HCT116 (cell line): ENCODE measurements at regions not wholly inside any gene's neighbourhood (a gene's known extent, or its start where the extent isn't known, plus 50 kb on each side); places are given as distances from the start of the nearest gene placed in this dataset.

Experiments used
- ATAC-seq: fragments of 200-7000 bp; cut with Tn5 transposase; 2 replicates; pipeline ENCODE4 v1.9.1; 2020; ENCODE audit warnings: mild to moderate bottlenecking, moderate library complexity
- BruUV-seq: library from RNA; stranded (reverse); fragments of 400-500 nt; replicated peaks from 2 replicates; lab custom pipeline; 2021; lab: Mats Ljungman, UMichigan
- CTCF ChIA-PET: fragments of 300-600 bp; sonication (Branson Sonifier 250); formaldehyde crosslinking; loops from one replicate; lab custom pipeline; 2021; ENCODE audit warnings: antibody characterized with exemption; lab: Charles Lee
- POLR2A ChIA-PET: fragments of 300-600, 350-600 bp; sonication (Branson Sonifier 250); formaldehyde crosslinking; loops from one replicate; lab custom pipeline; 2021; ENCODE audit warnings: antibody characterized with exemption; lab: Charles Lee
- RAD21 ChIA-PET, 2 experiments: fragments of 300-600 bp; sonication (Branson Sonifier 250); formaldehyde crosslinking; loops; one replicate each; lab custom pipeline; 2023; ENCODE audit warnings: low total read pairs in 2 of 2; ENCODE audit not compliant: uncharacterized antibody in 2 of 2, unreplicated experiment in 2 of 2, low non-redundant PET in 1 of 2; lab: Charles Lee
- DNase-seq: peaks from one replicate; pipeline ENCODE4 v3.0.0-alpha.2; 2010; ENCODE audit warnings: low read depth, low spot score
- H2AFZ ChIP-seq: fragments of 200-600 bp; shearing (Covaris generic), sonication (generic); 2 replicates; pipeline ENCODE4 v1.6.1; 2017; ENCODE audit warnings: low read depth, mixed run types, mixed read lengths, antibody characterized with exemption, low read length; ENCODE audit not compliant: poor library complexity, severe bottlenecking
- H3K27ac ChIP-seq: 2 replicates; pipeline ENCODE4 v1.5.1; 2012; ENCODE audit warnings: low read depth, low read length
- H3K27me3 ChIP-seq: fragments of 200-600 bp; sonication (generic); 2 replicates; pipeline ENCODE4 v1.6.1; 2016; ENCODE audit warnings: mixed run types, low read length, mixed read lengths; ENCODE audit not compliant: insufficient read depth
- H3K36me3 ChIP-seq, 2 experiments: fragments of 200-500 bp in 1 of 2; fragments of 200-600 bp in 1 of 2; sonication (Bioruptor generic) in 1 of 2; sonication (generic) in 1 of 2; 2 replicates each; pipeline versions ENCODE4 v1.5.1 to v1.6.1; 2014 to 2016; ENCODE audit warnings: low read length in 2 of 2, inconsistent platforms in 1 of 2, mixed read lengths in 1 of 2, mixed run types in 1 of 2; ENCODE audit not compliant: insufficient read depth in 2 of 2, control insufficient read depth in 1 of 2
- H3K4me1 ChIP-seq, 2 experiments: fragments of 200-600 bp in 1 of 2; sonication (generic) in 1 of 2; 2 replicates each; pipeline versions ENCODE4 v1.5.1 to v1.6.1; 2012 to 2017; ENCODE audit warnings: low read length in 2 of 2, inconsistent platforms in 1 of 2, mild to moderate bottlenecking in 1 of 2, mixed read lengths in 1 of 2, mixed run types in 1 of 2, moderate library complexity in 1 of 2; ENCODE audit not compliant: insufficient read depth in 2 of 2, control insufficient read depth in 1 of 2
- H3K4me2 ChIP-seq: fragments of 200-600 bp; sonication (generic); 2 replicates; pipeline ENCODE4 v1.6.1; 2017; ENCODE audit warnings: mixed run types, low read length, mixed read lengths
- H3K4me3 ChIP-seq, 2 experiments: fragments of 200-600 bp in 1 of 2; sonication (generic) in 1 of 2; replicated peaks in 1 of 2; 2 replicates each; pipeline ENCODE4 v1.5.1; 2011 to 2016; ENCODE audit warnings: low read length in 2 of 2, control low read depth in 1 of 2, low read depth in 1 of 2, mild to moderate bottlenecking in 1 of 2, mixed read lengths in 1 of 2, mixed run types in 1 of 2
- H3K79me2 ChIP-seq: fragments of 200-600 bp; sonication (generic); 2 replicates; pipeline ENCODE4 v1.6.1; 2017; ENCODE audit warnings: mild to moderate bottlenecking, mixed run types, low read length, moderate library complexity, mixed read lengths; ENCODE audit not compliant: insufficient read depth
- H3K9ac ChIP-seq: fragments of 200-600 bp; sonication (generic); 2 replicates; pipeline ENCODE4 v1.6.1; 2016; ENCODE audit warnings: low read length, mixed read lengths
- H3K9me2 ChIP-seq: fragments of 200-600 bp; sonication (generic), shearing (Covaris generic); 2 replicates; pipeline ENCODE4 v1.6.1; 2017; ENCODE audit warnings: mixed run types, mild to moderate bottlenecking, moderate library complexity; ENCODE audit not compliant: insufficient read depth
- H3K9me3 ChIP-seq, 2 experiments: fragments of 200-500 bp in 1 of 2; fragments of 200-600 bp in 1 of 2; sonication (Bioruptor generic) in 1 of 2; sonication (generic) in 1 of 2; 2 replicates each; pipeline ENCODE4 v1.6.1; 2014 to 2017; ENCODE audit warnings: low read length in 2 of 2, mixed read lengths in 2 of 2, inconsistent platforms in 1 of 2, low read depth in 1 of 2, mild to moderate bottlenecking in 1 of 2, mixed run types in 1 of 2, moderate library complexity in 1 of 2; ENCODE audit not compliant: control insufficient read depth in 1 of 2, insufficient read depth in 1 of 2
- H4K20me1 ChIP-seq: fragments of 200-600 bp; sonication (generic), shearing (Covaris generic); 2 replicates; pipeline ENCODE4 v1.6.1; 2017; ENCODE audit warnings: mixed run types, mild to moderate bottlenecking, moderate library complexity; ENCODE audit not compliant: insufficient read depth
- CBX3 ChIP-seq: IDR thresholded peaks from 2 replicates; pipeline ENCODE4 v1.6.1; 2012; ENCODE audit warnings: low read depth
- CEBPB ChIP-seq: IDR thresholded peaks from 2 replicates; pipeline ENCODE4 v1.6.1; 2012; ENCODE audit warnings: low read depth
- FOSL1 ChIP-seq: IDR thresholded peaks from 2 replicates; pipeline ENCODE4 v1.6.1; 2012; ENCODE audit warnings: low read depth
- POLR2AphosphoS5 ChIP-seq: IDR thresholded peaks from 2 replicates; pipeline ENCODE4 v1.6.1; 2011; ENCODE audit warnings: mild to moderate bottlenecking, low read depth, low read length, moderate library complexity
- RAD21 ChIP-seq: IDR thresholded peaks from 2 replicates; pipeline ENCODE4 v1.6.1; 2012; ENCODE audit warnings: low read depth, mild to moderate bottlenecking
- SIN3A ChIP-seq: IDR thresholded peaks from 2 replicates; pipeline ENCODE4 v1.6.1; 2012; ENCODE audit warnings: low read depth
- TCF7L2 ChIP-seq: IDR thresholded peaks from 2 replicates; pipeline ENCODE4 v1.7.0; 2011; ENCODE audit warnings: borderline replicate concordance, inconsistent platforms; ENCODE audit not compliant: insufficient read depth, insufficient read length; ENCODE audit errors: extremely low read depth
- YY1 ChIP-seq: IDR thresholded peaks from 2 replicates; pipeline ENCODE4 v1.6.1; 2011; ENCODE audit warnings: low read length, low read depth, moderate library complexity, mild to moderate bottlenecking; ENCODE audit not compliant: insufficient replicate concordance; ENCODE audit errors: extremely low read depth
- ZBTB33 ChIP-seq: IDR thresholded peaks from 2 replicates; pipeline ENCODE4 v1.6.1; 2011; ENCODE audit warnings: mild to moderate bottlenecking, low read length, moderate library complexity; ENCODE audit not compliant: insufficient replicate concordance; ENCODE audit errors: extremely low read depth
- ZFX ChIP-seq: fragments of 450-650 bp; IDR thresholded peaks from 2 replicates; pipeline ENCODE4 v1.6.1; 2017
- ZNF274 ChIP-seq: fragments of 200-500 bp; sonication (Bioruptor generic); IDR thresholded peaks from 2 replicates; pipeline ENCODE4 v1.6.1; 2014; ENCODE audit warnings: mild to moderate bottlenecking, low read depth, low read length, inconsistent platforms
- intact Hi-C: fragments of 100-400 bp; cut with micrococcal nuclease; formaldehyde crosslinking; loops from 2 replicates; pipeline ENCODE4 v1.10.0; 2022
- TF ChIP-seq, protein P1 (sequence below), 3 experiments: fragments of 200-600 bp in 1 of 3; sonication (generic) in 1 of 3; IDR thresholded peaks in 2 of 3; conservative IDR thresholded peaks in 1 of 3; 2 replicates each; pipeline ENCODE4 v1.5.1; 2012 to 2017; ENCODE audit warnings: low read depth in 2 of 3, low read length in 2 of 3, antibody characterized with exemption in 1 of 3, borderline replicate concordance in 1 of 3, control low read depth in 1 of 3, mild to moderate bottlenecking in 1 of 3, mixed read lengths in 1 of 3, mixed run types in 1 of 3, moderate library complexity in 1 of 3; ENCODE audit not compliant: insufficient read depth in 1 of 3

GRCh38 chr2:56130463-56131070, 53.2 kb upstream of the CCDC85A start:
- ChIA-PET CTCF (interaction anchor here (0.6 to 1.3 kb wide), 20 partner anchors 8 to 1388 kb away, joined by 3 to 23 read pairs (median 3); partner anchors contain the start of gene CCDC85A), POLR2A (no interaction called here), RAD21 (no interaction called here)
- H3K27ac ChIP-seq = no peak overlapping the region
- no peak overlapping the region for H3K4me3 ChIP-seq
- intact Hi-C loops = loop anchor here (5.0 kb wide), 2 partner anchors 123 to 1387 kb away; no protein-coding TSS in a partner anchor
- no peaks in the 10 kb centered on the region for H3K27me3 ChIP-seq
- BruUV-seq = no TSS peak
- no peaks in the 10 kb centered on the region for H3K79me2 ChIP-seq
- H3K9me3 ChIP-seq = no peaks in the 10 kb centered on the region
- no peak overlapping the region for H2AFZ ChIP-seq
- H3K4me2 ChIP-seq = no peak overlapping the region
- DNase-seq = peak; percentile 33
- H4K20me1 ChIP-seq = no peaks in the 10 kb centered on the region
- H3K36me3 ChIP-seq = no peaks in the 10 kb centered on the region
- no peak overlapping the region for H3K9ac ChIP-seq
- H3K4me1 ChIP-seq = no peaks in the 10 kb centered on the region
- TF ChIP-seq CEBPB = 0 out of 2 replicates have a peak, but pooled peaks have one; percentile 29
- no peak for TF ChIP-seq YY1
- TF ChIP-seq, protein P1, sequence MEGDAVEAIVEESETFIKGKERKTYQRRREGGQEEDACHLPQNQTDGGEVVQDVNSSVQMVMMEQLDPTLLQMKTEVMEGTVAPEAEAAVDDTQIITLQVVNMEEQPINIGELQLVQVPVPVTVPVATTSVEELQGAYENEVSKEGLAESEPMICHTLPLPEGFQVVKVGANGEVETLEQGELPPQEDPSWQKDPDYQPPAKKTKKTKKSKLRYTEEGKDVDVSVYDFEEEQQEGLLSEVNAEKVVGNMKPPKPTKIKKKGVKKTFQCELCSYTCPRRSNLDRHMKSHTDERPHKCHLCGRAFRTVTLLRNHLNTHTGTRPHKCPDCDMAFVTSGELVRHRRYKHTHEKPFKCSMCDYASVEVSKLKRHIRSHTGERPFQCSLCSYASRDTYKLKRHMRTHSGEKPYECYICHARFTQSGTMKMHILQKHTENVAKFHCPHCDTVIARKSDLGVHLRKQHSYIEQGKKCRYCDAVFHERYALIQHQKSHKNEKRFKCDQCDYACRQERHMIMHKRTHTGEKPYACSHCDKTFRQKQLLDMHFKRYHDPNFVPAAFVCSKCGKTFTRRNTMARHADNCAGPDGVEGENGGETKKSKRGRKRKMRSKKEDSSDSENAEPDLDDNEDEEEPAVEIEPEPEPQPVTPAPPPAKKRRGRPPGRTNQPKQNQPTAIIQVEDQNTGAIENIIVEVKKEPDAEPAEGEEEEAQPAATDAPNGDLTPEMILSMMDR (IDR thresholded peaks at IDR 0.05 in 2 of 3, conservative IDR thresholded peaks at IDR 0.05 in 1 of 3; ENCODE audit: borderline replicate concordance in 1 of 3, insufficient read depth in 1 of 3, low read depth in 2 of 3, low read length in 2 of 3) = peak; percentile 38 to 86 (median 75); a peak in 5 of 6 replicates
- TF ChIP-seq RAD21 = peak; percentile 46
- no peak for TF ChIP-seq POLR2AphosphoS5
- TF ChIP-seq ZFX = no peak
- TF ChIP-seq, all 23 proteins: peak for 3
- peak; percentile 84 for ATAC-seq
- H3K9me2 ChIP-seq = no peaks in the 10 kb centered on the region

- Histone ChIP-seq H3K4me3 (no peak overlapping the region), H4K20me1 (no peaks in the 10 kb centered on the region), H3K9me2 (no peaks in the 10 kb centered on the region), H3K4me2 (no peak overlapping the region), H3K27ac (no peak overlapping the region), H3K79me2 (no peaks in the 10 kb centered on the region), H3K27me3 (no peaks in the 10 kb centered on the region), H3K4me1 (no peaks in the 10 kb centered on the region), H3K9me3 (no peaks in the 10 kb centered on the region), H3K36me3 (no peaks in the 10 kb centered on the region), H2AFZ (peak overlapping the region; percentile 12), H3K9ac (no peak overlapping the region)
- BruUV-seq = no TSS peak
- CTCF ChIA-PET = no interaction called here
- DNase-seq (peak; percentile 40), ATAC-seq (peak; percentile 67)
- POLR2A ChIA-PET = no interaction called here
- intact Hi-C loops = loop anchor here (1.0 to 5.0 kb wide), 5 partner anchors 55 to 1385 kb away; no protein-coding TSS in a partner anchor
- RAD21 ChIA-PET = no interaction called here
- TF ChIP-seq SIN3A (no peak), ZNF274 (no peak), ZBTB33 (no peak), FOSL1 (no peak), YY1 (no peak), TCF7L2 (no peak), CBX3 (no peak)
- TF ChIP-seq, protein P1 (IDR thresholded peaks at IDR 0.05 in 2 of 3, conservative IDR thresholded peaks at IDR 0.05 in 1 of 3; ENCODE audit: borderline replicate concordance in 1 of 3, insufficient read depth in 1 of 3, low read depth in 2 of 3, low read length in 2 of 3) = peak; percentile 43 to 66 (median 64); a peak in 5 of 6 replicates
Observed at GRCh38 chr2:56132138-56132537, 51.7 kb upstream of the CCDC85A start.
